ENCODE measurements at regions not wholly inside any gene's neighbourhood (a gene's known extent, or its start where the extent isn't known, plus 50 kb on each side); places are given as distances from the start of the nearest gene placed in this dataset.

- TF ChIP-seq EZH2 (IDR thresholded peaks at IDR 0.05; ENCODE audit: low read length) (no peak), CTCF (optimal IDR thresholded peaks at IDR 0.05 in 1 of 3, IDR thresholded peaks at IDR 0.05 in 1 of 3, conservative IDR thresholded peaks at IDR 0.05 in 1 of 3; ENCODE audit: extremely low read depth in 1 of 3, insufficient read depth in 2 of 3, low read length in 3 of 3) (no peak)
Measured at GRCh38 chr1:59022199-59022598, 238.4 kb upstream of the JUN start.
